Activated naive CD4-positive, alpha-beta T cell treated with Interleukin-2 at 50 U/mL for 16 hours (primary cell): ENCODE measurements at regions not wholly inside any gene's neighbourhood (a gene's known extent, or its start where the extent isn't known, plus 50 kb on each side); places are given as distances from the start of the nearest gene placed in this dataset.

Experiments used
- DNase-seq: peaks from one replicate; pipeline ENCODE4 v3.0.0-alpha.2; 2020

- no peak for DNase-seq
Observed at GRCh38 chrX:131779741-131780140, 235.9 kb downstream of the OR13H1 start.

GRCh38 chrX:131782646-131783045 lies 238.8 kb downstream of the OR13H1 start:
- DNase-seq, result no peak

GRCh38 chrX:131783555-131784308 lies 239.4 kb upstream of the STK26 start:
- no peak for DNase-seq

- no peak for DNase-seq
Observed at GRCh38 chrX:131789664-131790063, 233.4 kb upstream of the STK26 start.

- DNase-seq, result no peak
Observed at GRCh38 chrX:131791608-131792355, 231.3 kb upstream of the STK26 start.

- DNase-seq, result no peak
Observed at GRCh38 chrX:131792356-131792749, 230.7 kb upstream of the STK26 start.

- DNase-seq, result no peak
Observed at GRCh38 chrX:131792789-131793462, 230.2 kb upstream of the STK26 start.

GRCh38 chrX:131795442-131796229 lies 227.5 kb upstream of the STK26 start:
- DNase-seq, result no peak

GRCh38 chrX:131801066-131801465 lies 222.0 kb upstream of the STK26 start:
- DNase-seq, result no peak

GRCh38 chrX:131801911-131802310 lies 221.2 kb upstream of the STK26 start:
- no peak for DNase-seq

- DNase-seq, result peak; percentile 27
Observed at GRCh38 chrX:131802836-131803626, 220.1 kb upstream of the STK26 start.

- DNase-seq, result peak; percentile 68
Observed at GRCh38 chrX:131812847-131813825, 210.0 kb upstream of the STK26 start.

GRCh38 chrX:131816551-131817136 lies 206.5 kb upstream of the STK26 start:
- DNase-seq, result peak; percentile 59

GRCh38 chrX:131818297-131818936 lies 204.7 kb upstream of the STK26 start:
- no peak for DNase-seq

- DNase-seq, result no peak
Observed at GRCh38 chrX:131821945-131822622, 201.0 kb upstream of the STK26 start.

- DNase-seq, result no peak
Observed at GRCh38 chrX:131826572-131826971, 196.5 kb upstream of the STK26 start.

GRCh38 chrX:131827935-131828334 lies 195.2 kb upstream of the STK26 start:
- peak; percentile 24 for DNase-seq

GRCh38 chrX:131828482-131828881 lies 194.6 kb upstream of the STK26 start:
- no peak for DNase-seq
